ENCODE measurements at regions not wholly inside any gene's neighbourhood (a gene's known extent, or its start where the extent isn't known, plus 50 kb on each side); places are given as distances from the start of the nearest gene placed in this dataset.

DNA sequence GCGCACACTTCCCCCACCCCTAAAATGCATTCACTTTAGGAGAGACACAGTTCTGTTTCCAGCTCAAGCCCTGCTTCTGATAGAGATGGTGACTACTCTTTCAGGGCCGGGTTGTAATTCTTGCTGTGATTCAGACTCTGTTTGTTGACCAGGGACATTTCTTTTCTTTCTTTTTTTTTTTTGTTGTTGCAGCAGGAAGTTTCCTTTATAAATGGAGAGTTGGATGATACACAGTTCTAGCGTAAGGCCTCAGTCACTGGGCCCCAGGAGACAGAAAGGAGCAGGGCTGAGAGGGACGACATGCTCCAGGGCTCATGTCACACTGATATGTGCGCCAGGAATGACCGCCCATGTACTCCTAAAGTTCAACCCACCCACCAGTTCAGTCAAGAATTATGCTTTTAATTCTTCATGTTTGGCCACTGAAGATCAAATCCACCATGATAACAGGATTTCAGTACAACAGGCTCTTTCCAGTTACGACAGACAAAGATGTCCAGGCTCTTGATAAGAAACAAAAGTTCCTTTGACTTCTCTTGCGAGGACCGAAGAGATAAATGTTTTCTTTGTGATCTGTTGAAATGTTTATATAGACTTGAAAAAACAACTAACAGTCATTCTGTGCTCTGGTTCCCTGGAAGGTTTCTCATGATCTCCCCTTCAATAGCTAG is 142.5 kb downstream of the CD164 start:
- H3K9ac ChIP-seq = no peak overlapping the region
- peaks cover 5% of the 10 kb centered on the region for H3F3A ChIP-seq (ENCODE audit: low read depth)
- TF ChIP-seq CTCF (IDR thresholded peaks at IDR 0.05) (no peak), EZH2 (IDR thresholded peaks at IDR 0.05) (no peak), EZH2phosphoT487 (IDR thresholded peaks at IDR 0.05) (no peak)
- peak overlapping the region; percentile 47 for H3K27ac Mint-ChIP-seq
- H3K27ac ChIP-seq = no peak overlapping the region
- no peak overlapping the region for H3K4me2 ChIP-seq
- H3K36me3 Mint-ChIP-seq = no peaks in the 10 kb centered on the region
- H3K9me3 Mint-ChIP-seq = no peaks in the 10 kb centered on the region
- H2AFZ ChIP-seq (replicated peaks) = peak overlapping the region; percentile 37
- H4K20me1 ChIP-seq (ENCODE audit: low read depth) = no peaks in the 10 kb centered on the region
- no peak overlapping the region for H3K4me3 Mint-ChIP-seq
- H3K4me1 ChIP-seq = peaks cover 18% of the 10 kb centered on the region
- no peaks in the 10 kb centered on the region for H3K27me3 Mint-ChIP-seq (ENCODE audit: insufficient read depth, low read depth)
- no peak overlapping the region for H3K4me3 ChIP-seq
- no peaks in the 10 kb centered on the region for H3K9me3 ChIP-seq (ENCODE audit: low read depth)
- H3K27me3 ChIP-seq = no peaks in the 10 kb centered on the region
- H3K79me2 ChIP-seq (ENCODE audit: low read depth) = no peaks in the 10 kb centered on the region
- H3K36me3 ChIP-seq = no peaks in the 10 kb centered on the region
- no peak for DNase-seq (ENCODE audit: low spot score)
- peaks cover 26% of the 10 kb centered on the region for H3K4me1 Mint-ChIP-seq

DNA sequence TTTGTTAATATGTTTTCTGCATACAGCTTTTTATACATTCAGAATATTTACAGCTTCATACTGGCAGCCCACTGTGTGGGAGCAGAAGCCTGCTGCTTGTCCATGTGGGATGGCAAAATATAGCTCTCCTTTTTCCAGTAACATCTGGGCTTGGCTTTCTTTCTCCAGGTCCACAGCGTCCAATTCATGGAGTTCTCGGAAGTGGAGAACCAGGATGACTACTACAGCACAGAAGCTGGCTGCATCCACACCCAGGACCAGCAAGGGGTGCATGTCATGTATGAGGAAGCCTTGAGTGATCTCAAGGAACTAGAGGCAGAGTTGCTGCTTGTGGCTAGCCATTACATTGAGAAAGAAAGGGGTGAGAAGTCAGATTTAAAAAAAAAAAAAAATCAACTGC is 143.1 kb downstream of the CD164 start:
- Mint-ChIP-seq H3K4me1 (peaks cover 26% of the 10 kb centered on the region), H3K27ac (no peak overlapping the region), H3K4me3 (no peak overlapping the region), H3K36me3 (no peaks in the 10 kb centered on the region), H3K9me3 (no peaks in the 10 kb centered on the region), H3K27me3 (ENCODE audit: insufficient read depth, low read depth) (no peaks in the 10 kb centered on the region)
- Histone ChIP-seq H3K36me3 (no peaks in the 10 kb centered on the region), H3K4me1 (peaks cover 18% of the 10 kb centered on the region), H3K9ac (no peak overlapping the region), H3K27me3 (no peaks in the 10 kb centered on the region), H3K4me2 (no peak overlapping the region), H3K9me3 (ENCODE audit: low read depth) (no peaks in the 10 kb centered on the region), H4K20me1 (ENCODE audit: low read depth) (no peaks in the 10 kb centered on the region), H3F3A (ENCODE audit: low read depth) (peaks cover 5% of the 10 kb centered on the region), H3K4me3 (no peak overlapping the region), H2AFZ (replicated peaks) (no peak overlapping the region), H3K27ac (no peak overlapping the region), H3K79me2 (ENCODE audit: low read depth) (no peaks in the 10 kb centered on the region)
- DNase-seq (ENCODE audit: low spot score) = no peak
- TF ChIP-seq CTCF (IDR thresholded peaks at IDR 0.05) (no peak), EZH2 (IDR thresholded peaks at IDR 0.05) (no peak), EZH2phosphoT487 (IDR thresholded peaks at IDR 0.05) (no peak)

GRCh38 chr6:109238396-109238795 is 143.1 kb downstream of the CEP57L1 start:
- Mint-ChIP-seq H3K4me1 (peaks cover 26% of the 10 kb centered on the region), H3K4me3 (no peak overlapping the region), H3K36me3 (no peaks in the 10 kb centered on the region), H3K27ac (no peak overlapping the region), H3K9me3 (no peaks in the 10 kb centered on the region), H3K27me3 (ENCODE audit: insufficient read depth, low read depth) (no peaks in the 10 kb centered on the region)
- Histone ChIP-seq H3K9me3 (ENCODE audit: low read depth) (no peaks in the 10 kb centered on the region), H3K4me3 (no peak overlapping the region), H3K79me2 (ENCODE audit: low read depth) (no peaks in the 10 kb centered on the region), H3F3A (ENCODE audit: low read depth) (peaks cover 5% of the 10 kb centered on the region), H3K27me3 (no peaks in the 10 kb centered on the region), H3K4me2 (no peak overlapping the region), H3K9ac (no peak overlapping the region), H3K4me1 (peaks cover 18% of the 10 kb centered on the region), H3K27ac (no peak overlapping the region), H4K20me1 (ENCODE audit: low read depth) (no peaks in the 10 kb centered on the region), H2AFZ (replicated peaks) (no peak overlapping the region), H3K36me3 (no peaks in the 10 kb centered on the region)
- TF ChIP-seq EZH2phosphoT487 (IDR thresholded peaks at IDR 0.05) (no peak), EZH2 (IDR thresholded peaks at IDR 0.05) (no peak), CTCF (IDR thresholded peaks at IDR 0.05) (no peak)
- DNase-seq (ENCODE audit: low spot score) = no peak
